AG10803 (cell line): ENCODE measurements at regions not wholly inside any gene's neighbourhood (a gene's known extent, or its start where the extent isn't known, plus 50 kb on each side); places are given as distances from the start of the nearest gene placed in this dataset.

Source experiments
- DNase-seq: peaks from one replicate; pipeline ENCODE4 v3.0.0; 2010; ENCODE audit warnings: low read depth
- H3K4me3 ChIP-seq: 2 replicates; pipeline ENCODE4 v1.5.1; 2011; ENCODE audit warnings: mild to moderate bottlenecking, low read length, control low read depth
- CTCF ChIP-seq: conservative IDR thresholded peaks from 2 replicates; pipeline ENCODE4 v1.5.1; 2011; ENCODE audit warnings: mild to moderate bottlenecking, low read length, control low read depth, inconsistent platforms

- no peak for TF ChIP-seq CTCF
- H3K4me3 ChIP-seq, result no peak overlapping the region
- no peak for DNase-seq
These were observed 132.3 kb upstream of the PWP1 start for GRCh38 chr12:107553211-107553765.

- no peak for DNase-seq
- no peak for TF ChIP-seq CTCF
- no peak overlapping the region for H3K4me3 ChIP-seq
These were observed 130.7 kb upstream of the PWP1 start for GRCh38 chr12:107554941-107555340.

- no peak for TF ChIP-seq CTCF
- DNase-seq, result no peak
- no peak overlapping the region for H3K4me3 ChIP-seq
These were observed 128.6 kb upstream of the PWP1 start for GRCh38 chr12:107557026-107557425.

- no peak for TF ChIP-seq CTCF
- DNase-seq, result no peak
- H3K4me3 ChIP-seq, result no peak overlapping the region
These were observed 128.0 kb upstream of the PWP1 start for GRCh38 chr12:107557589-107558100.

GRCh38 chr12:107558141-107558815, 127.3 kb upstream of the PWP1 start:
- no peak overlapping the region for H3K4me3 ChIP-seq
- no peak for DNase-seq
- TF ChIP-seq CTCF, result no peak

GRCh38 chr12:107558816-107559382, 126.7 kb upstream of the PWP1 start:
- TF ChIP-seq CTCF, result no peak
- no peak for DNase-seq
- H3K4me3 ChIP-seq, result no peak overlapping the region

GRCh38 chr12:107560165-107560898, 125.3 kb upstream of the PWP1 start:
- no peak overlapping the region for H3K4me3 ChIP-seq
- no peak for TF ChIP-seq CTCF
- DNase-seq, result no peak
